ENCODE measurements at regions not wholly inside any gene's neighbourhood (a gene's known extent, or its start where the extent isn't known, plus 50 kb on each side); places are given as distances from the start of the nearest gene placed in this dataset.

DNA sequence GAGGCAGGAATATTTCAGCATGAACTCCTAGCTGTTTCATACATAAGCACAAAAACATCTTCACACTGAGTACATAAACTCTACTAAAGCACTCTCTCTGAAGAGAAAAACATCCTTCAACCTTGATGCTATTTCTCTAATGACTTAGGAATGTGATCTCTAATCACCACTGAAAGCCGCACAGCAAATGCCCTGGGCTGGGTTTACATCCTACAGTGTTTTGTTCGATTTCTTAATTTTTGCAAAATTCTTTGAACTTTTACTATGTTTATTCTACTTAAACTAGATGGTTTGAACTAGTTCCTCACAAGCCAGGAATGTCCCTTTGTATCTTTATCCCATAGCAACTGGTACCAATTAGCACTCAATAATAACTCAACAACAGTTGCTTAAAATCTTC lies 130.9 kb upstream of the ABI3BP start:
- H3K4me1 ChIP-seq: no peaks in the 10 kb centered on the region
- no peak overlapping the region for H3K4me3 ChIP-seq
- H3K27me3 ChIP-seq: no peaks in the 10 kb centered on the region
- no peaks in the 10 kb centered on the region for H3K9me3 ChIP-seq
- TF ChIP-seq POLR2AphosphoS5 (IDR thresholded peaks at IDR 0.05): no peak
- TF ChIP-seq, protein P1, sequence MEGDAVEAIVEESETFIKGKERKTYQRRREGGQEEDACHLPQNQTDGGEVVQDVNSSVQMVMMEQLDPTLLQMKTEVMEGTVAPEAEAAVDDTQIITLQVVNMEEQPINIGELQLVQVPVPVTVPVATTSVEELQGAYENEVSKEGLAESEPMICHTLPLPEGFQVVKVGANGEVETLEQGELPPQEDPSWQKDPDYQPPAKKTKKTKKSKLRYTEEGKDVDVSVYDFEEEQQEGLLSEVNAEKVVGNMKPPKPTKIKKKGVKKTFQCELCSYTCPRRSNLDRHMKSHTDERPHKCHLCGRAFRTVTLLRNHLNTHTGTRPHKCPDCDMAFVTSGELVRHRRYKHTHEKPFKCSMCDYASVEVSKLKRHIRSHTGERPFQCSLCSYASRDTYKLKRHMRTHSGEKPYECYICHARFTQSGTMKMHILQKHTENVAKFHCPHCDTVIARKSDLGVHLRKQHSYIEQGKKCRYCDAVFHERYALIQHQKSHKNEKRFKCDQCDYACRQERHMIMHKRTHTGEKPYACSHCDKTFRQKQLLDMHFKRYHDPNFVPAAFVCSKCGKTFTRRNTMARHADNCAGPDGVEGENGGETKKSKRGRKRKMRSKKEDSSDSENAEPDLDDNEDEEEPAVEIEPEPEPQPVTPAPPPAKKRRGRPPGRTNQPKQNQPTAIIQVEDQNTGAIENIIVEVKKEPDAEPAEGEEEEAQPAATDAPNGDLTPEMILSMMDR (IDR thresholded peaks at IDR 0.05): no peak
- ATAC-seq (ENCODE audit: low FRiP score in 2 of 2): no peak
- DNase-seq: no peak
- WGBS, 2 donors: 43 to 57% methylated on average over 2 of the region's 2 CpGs
- no peaks in the 10 kb centered on the region for H3K36me3 ChIP-seq
- no peak overlapping the region for H3K27ac ChIP-seq

DNA sequence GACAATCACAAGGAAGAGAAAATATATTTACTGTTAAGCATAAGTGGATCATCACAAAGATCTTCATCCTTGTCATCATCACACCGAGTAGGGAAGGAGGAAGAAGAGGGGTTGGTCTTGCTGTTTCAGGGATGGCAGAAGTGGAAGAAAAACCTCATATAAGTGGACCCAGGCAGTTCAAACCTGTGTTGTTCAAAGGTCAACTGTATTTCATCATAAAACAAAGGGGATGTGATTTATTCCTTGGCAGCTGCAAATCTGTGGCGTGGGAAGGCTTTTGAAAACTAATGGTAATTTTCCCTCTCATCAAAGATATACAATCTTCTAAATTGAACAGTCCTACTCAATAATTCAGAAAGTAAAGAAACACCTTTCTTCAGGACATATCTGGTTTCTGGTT lies 129.9 kb upstream of the ABI3BP start:
- no peaks in the 10 kb centered on the region for H3K36me3 ChIP-seq
- DNase-seq (no peak), ATAC-seq (ENCODE audit: low FRiP score in 2 of 2) (no peak)
- no peaks in the 10 kb centered on the region for H3K27me3 ChIP-seq
- no peak overlapping the region for H3K4me3 ChIP-seq
- WGBS, 2 donors: 82 to 90% methylated on average over 2 of the region's 2 CpGs
- no peaks in the 10 kb centered on the region for H3K4me1 ChIP-seq
- no peaks in the 10 kb centered on the region for H3K9me3 ChIP-seq
- no peak overlapping the region for H3K27ac ChIP-seq
- no peak for TF ChIP-seq POLR2AphosphoS5 (IDR thresholded peaks at IDR 0.05)

DNA sequence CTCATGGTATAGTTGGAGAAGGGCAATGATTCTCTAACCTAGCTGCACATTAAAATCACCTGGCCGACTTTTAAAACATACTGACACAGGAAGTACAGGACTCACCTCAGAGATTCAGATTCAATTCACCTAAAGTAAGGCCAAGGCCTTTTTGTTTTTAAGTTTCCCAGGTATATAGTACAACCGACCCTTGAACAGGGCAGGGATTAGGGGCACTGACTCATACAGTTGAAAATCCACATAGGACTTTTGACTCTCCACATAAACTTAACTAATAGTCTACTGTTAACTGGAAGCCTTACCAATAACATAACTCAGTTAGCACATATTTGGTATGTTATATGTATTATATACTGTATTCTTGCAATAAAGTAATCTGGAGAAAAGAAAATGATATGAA lies 129.5 kb upstream of the ABI3BP start:
- Histone ChIP-seq H3K27ac (no peak overlapping the region), H3K27me3 (no peaks in the 10 kb centered on the region), H3K4me1 (no peaks in the 10 kb centered on the region), H3K36me3 (no peaks in the 10 kb centered on the region), H3K4me3 (no peak overlapping the region), H3K9me3 (no peaks in the 10 kb centered on the region)
- no peak for TF ChIP-seq EP300 (IDR thresholded peaks at IDR 0.05)
- TF ChIP-seq, protein P1 (IDR thresholded peaks at IDR 0.05): no peak
- DNase-seq (no peak), ATAC-seq (ENCODE audit: low FRiP score in 2 of 2) (no peak)
- WGBS, 2 donors: 84 to 96% methylated on average over 2 of the region's 2 CpGs

DNA sequence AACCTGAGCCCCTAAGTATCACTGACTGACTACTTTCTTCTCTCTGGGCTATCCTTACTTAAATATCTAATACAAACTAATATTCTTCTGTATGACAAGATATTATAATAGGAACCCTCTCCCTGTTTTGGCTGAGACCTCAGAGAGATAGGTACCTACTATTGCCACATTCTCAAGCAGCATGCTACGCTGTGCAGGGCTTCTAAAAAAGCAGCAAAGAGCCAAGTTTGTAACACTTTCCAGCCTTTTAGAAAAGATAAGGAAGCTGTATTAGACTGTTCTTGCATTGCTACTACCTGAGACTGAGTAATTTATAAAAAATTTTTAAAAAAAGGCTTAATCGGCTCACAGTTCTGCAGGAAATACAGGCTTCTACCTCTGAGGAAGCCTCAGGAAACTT lies 126.8 kb upstream of the ABI3BP start:
- Histone ChIP-seq H3K27ac (no peak overlapping the region), H3K36me3 (no peaks in the 10 kb centered on the region), H3K4me1 (no peaks in the 10 kb centered on the region), H3K4me3 (no peak overlapping the region), H3K27me3 (no peaks in the 10 kb centered on the region), H3K9me3 (no peaks in the 10 kb centered on the region)
- 85 to 93% methylated on average over 2 of the region's 2 CpGs for WGBS, 2 donors
- no peak for DNase-seq
- ATAC-seq (ENCODE audit: low FRiP score in 2 of 2): no peak
- no peak for TF ChIP-seq POLR2AphosphoS5 (IDR thresholded peaks at IDR 0.05)

DNA sequence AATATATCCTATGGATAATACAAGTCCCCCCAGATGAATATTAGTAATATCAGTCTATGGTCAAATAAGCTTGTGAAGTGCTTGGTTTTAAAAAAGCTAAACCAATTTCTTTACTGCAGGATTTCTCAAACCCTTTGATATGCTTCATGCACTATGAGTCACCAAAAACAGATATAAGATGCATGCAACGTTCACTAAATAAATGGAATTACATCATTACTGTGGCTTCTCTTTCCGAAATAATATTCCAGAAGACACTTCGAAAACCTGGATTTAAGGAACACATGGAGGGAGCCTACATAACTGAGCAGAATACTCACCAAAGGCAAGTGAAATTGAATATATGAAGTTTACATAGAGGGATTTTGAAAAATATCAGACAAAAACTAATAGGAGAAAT lies 126.3 kb upstream of the ABI3BP start:
- DNase-seq (no peak), ATAC-seq (ENCODE audit: low FRiP score in 2 of 2) (no peak)
- no peaks in the 10 kb centered on the region for H3K9me3 ChIP-seq
- no peaks in the 10 kb centered on the region for H3K36me3 ChIP-seq
- no peak for TF ChIP-seq POLR2A (IDR thresholded peaks at IDR 0.05)
- no peak for TF ChIP-seq POLR2AphosphoS5 (IDR thresholded peaks at IDR 0.05)
- TF ChIP-seq EP300 (IDR thresholded peaks at IDR 0.05): no peak
- TF ChIP-seq, protein P1 (IDR thresholded peaks at IDR 0.05): no peak
- H3K27me3 ChIP-seq: no peaks in the 10 kb centered on the region
- WGBS, 2 donors: 80 to 88% methylated on average over 3 of the region's 3 CpGs
- no peak overlapping the region for H3K4me3 ChIP-seq
- no peaks in the 10 kb centered on the region for H3K4me1 ChIP-seq
- H3K27ac ChIP-seq: no peak overlapping the region

DNA sequence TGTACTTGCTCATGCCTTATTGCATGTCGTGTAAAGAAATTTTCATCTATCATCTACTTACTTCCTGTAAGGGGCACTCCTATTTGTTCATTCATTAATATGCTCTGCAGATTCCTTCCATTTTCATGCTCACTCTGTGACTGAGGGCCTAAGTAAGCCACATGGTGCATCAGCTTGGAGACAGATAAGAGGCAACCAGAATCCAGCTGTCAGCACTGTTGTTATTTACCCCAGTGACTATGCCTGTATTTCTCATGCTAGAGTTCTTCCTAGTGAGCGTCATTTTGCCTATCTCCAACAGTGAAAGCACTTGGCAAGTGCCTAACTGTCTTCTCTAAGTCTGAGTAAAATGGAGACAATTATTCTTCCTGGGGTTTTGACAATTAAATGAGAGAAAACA lies 124.8 kb upstream of the ABI3BP start:
- Histone ChIP-seq H3K9me3 (no peaks in the 10 kb centered on the region), H3K4me3 (no peak overlapping the region), H3K36me3 (no peaks in the 10 kb centered on the region), H3K4me1 (no peaks in the 10 kb centered on the region), H3K27ac (no peak overlapping the region), H3K27me3 (no peaks in the 10 kb centered on the region)
- no peak for DNase-seq
- 73 to 82% methylated on average over 2 of the region's 2 CpGs for WGBS, 2 donors
- TF ChIP-seq, protein P1 (IDR thresholded peaks at IDR 0.05): no peak
- no peak for TF ChIP-seq POLR2A (IDR thresholded peaks at IDR 0.05)
- peak in 1 of 2 donors; percentile 56 for ATAC-seq (ENCODE audit: low FRiP score in 2 of 2)
